T-helper 2 cell treated with Interferon-gamma antibody and Interleukin-4, amounts not matched to agents 5 μg/mL and 100 μg/mL, for 36 hours (primary cell): ENCODE measurements at regions not wholly inside any gene's neighbourhood (a gene's known extent, or its start where the extent isn't known, plus 50 kb on each side); places are given as distances from the start of the nearest gene placed in this dataset.

Source experiments
- DNase-seq: peaks from one replicate; pipeline ENCODE4 v3.0.0; 2021; ENCODE audit warnings: low spot score
- H3K27ac Mint-ChIP-seq: one replicate; pipeline ENCODE4 v1.8.0; 2021; ENCODE audit warnings: mild to moderate bottlenecking, mixed read lengths
- H3K27me3 Mint-ChIP-seq: one replicate; pipeline ENCODE4 v1.8.0; 2021; ENCODE audit warnings: low read depth, mixed read lengths
- H3K36me3 Mint-ChIP-seq: one replicate; pipeline ENCODE4 v1.8.0; 2021; ENCODE audit warnings: low read depth, mixed read lengths
- H3K4me1 Mint-ChIP-seq: one replicate; pipeline ENCODE4 v1.8.0; 2021; ENCODE audit warnings: low read depth, mixed read lengths
- H3K4me3 Mint-ChIP-seq: one replicate; pipeline ENCODE4 v1.8.0; 2022; ENCODE audit warnings: mild to moderate bottlenecking, moderate library complexity, mixed read lengths
- H3K9me3 Mint-ChIP-seq: one replicate; pipeline ENCODE4 v1.8.0; 2021; ENCODE audit warnings: mixed read lengths

DNA sequence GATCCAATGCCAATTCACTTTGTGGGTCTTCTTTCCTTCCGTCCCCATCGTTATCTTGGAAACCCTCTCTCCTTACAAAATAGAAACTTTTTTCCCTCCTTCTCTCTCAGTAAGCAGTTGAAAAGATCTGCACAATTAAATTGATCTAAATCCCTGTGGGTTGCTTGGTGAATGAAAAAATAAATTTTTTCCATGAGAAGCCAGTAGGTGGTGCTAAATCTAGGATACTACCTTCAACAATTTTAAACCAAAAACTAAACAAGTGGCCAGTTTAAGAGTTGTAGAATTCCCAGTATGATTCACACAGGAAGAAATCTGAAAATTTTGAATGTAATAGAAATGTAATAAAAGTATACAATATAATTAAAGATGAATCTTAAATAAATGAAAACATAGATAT is 990.3 kb upstream of the ZNF722 start:
- no peak overlapping the region for H3K27ac Mint-ChIP-seq
- H3K4me1 Mint-ChIP-seq, result no peaks in the 10 kb centered on the region
- H3K27me3 Mint-ChIP-seq, result no peaks in the 10 kb centered on the region
- no peaks in the 10 kb centered on the region for H3K36me3 Mint-ChIP-seq
- H3K4me3 Mint-ChIP-seq, result no peak overlapping the region
- H3K9me3 Mint-ChIP-seq, result peaks cover 41% of the 10 kb centered on the region
- no peak for DNase-seq

DNA sequence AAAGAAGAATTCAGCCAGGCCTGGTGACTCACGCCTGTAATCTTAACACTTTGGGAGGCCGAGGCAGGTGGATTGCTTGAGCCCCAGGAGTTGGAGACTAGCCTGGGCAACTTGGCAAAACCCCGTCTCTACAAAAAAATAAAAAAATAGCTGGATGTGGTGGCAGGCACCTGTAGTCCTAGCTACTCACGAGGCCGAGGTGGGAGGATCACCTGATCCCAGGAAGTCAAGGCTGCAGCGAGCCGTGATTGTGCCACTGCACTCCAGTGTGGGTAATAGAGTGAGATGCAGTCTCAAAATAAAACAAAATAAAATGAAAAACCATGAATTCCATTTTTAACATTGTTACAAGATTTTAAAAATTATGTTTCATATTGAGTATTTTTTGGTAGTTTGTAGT is 988.9 kb upstream of the ZNF722 start:
- Mint-ChIP-seq H3K27me3 (no peaks in the 10 kb centered on the region), H3K9me3 (peaks cover 47% of the 10 kb centered on the region), H3K4me1 (no peaks in the 10 kb centered on the region), H3K27ac (no peak overlapping the region), H3K4me3 (no peak overlapping the region), H3K36me3 (no peaks in the 10 kb centered on the region)
- DNase-seq, result no peak

DNA sequence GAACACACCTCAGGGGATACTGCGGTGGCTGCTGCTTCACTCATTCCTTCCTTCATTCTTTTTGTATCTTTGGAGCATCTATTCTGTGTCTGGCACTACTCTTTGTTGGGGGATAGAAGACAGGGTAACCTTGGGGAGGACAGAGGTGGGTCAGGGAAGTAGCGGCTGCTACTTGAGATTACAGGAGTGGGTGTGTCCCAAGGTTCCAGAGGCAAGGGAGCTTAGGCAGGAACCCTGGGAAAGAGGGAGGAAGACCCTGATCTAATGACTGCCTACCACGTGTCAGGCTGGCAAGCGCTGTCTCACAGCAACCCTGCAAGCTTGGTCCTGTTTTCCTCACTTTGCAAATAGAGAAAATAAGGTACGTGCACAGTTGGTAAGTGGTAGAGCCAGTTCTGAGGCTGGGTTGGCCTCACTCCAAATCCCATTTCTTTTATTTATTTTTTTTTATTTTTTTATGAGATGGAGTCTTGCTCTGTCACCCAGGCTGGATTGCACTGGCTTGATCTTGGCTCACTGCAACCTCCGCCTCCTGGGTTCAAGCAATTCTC is 985.9 kb upstream of the ZNF722 start:
- Mint-ChIP-seq H3K9me3 (peaks cover 41% of the 10 kb centered on the region), H3K27me3 (no peaks in the 10 kb centered on the region), H3K4me1 (no peaks in the 10 kb centered on the region), H3K4me3 (no peak overlapping the region), H3K36me3 (no peaks in the 10 kb centered on the region), H3K27ac (no peak overlapping the region)
- no peak for DNase-seq

DNA sequence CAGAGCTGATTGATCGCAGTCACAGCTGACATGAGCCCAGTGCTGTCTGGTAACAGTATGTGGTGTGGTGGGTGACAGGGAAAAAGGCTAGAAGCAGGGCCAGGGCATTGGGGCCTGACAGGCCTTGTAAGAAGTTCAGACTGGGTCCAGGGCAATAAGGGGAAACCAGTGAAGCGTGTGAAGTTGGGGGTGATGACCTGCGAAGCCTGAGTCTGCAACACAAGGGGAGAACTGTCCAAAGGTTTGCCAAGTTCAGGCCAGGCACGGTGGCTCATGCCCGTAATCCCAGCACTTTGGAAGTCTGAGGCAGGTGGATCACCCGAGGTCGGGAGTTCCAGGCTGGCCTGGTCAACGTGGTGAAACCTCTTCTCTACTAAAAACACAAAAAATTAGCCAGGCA is 983.9 kb upstream of the ZNF722 start:
- no peaks in the 10 kb centered on the region for H3K36me3 Mint-ChIP-seq
- DNase-seq, result no peak
- peaks cover 41% of the 10 kb centered on the region for H3K9me3 Mint-ChIP-seq
- no peak overlapping the region for H3K27ac Mint-ChIP-seq
- no peaks in the 10 kb centered on the region for H3K4me1 Mint-ChIP-seq
- no peak overlapping the region for H3K4me3 Mint-ChIP-seq
- no peaks in the 10 kb centered on the region for H3K27me3 Mint-ChIP-seq

DNA sequence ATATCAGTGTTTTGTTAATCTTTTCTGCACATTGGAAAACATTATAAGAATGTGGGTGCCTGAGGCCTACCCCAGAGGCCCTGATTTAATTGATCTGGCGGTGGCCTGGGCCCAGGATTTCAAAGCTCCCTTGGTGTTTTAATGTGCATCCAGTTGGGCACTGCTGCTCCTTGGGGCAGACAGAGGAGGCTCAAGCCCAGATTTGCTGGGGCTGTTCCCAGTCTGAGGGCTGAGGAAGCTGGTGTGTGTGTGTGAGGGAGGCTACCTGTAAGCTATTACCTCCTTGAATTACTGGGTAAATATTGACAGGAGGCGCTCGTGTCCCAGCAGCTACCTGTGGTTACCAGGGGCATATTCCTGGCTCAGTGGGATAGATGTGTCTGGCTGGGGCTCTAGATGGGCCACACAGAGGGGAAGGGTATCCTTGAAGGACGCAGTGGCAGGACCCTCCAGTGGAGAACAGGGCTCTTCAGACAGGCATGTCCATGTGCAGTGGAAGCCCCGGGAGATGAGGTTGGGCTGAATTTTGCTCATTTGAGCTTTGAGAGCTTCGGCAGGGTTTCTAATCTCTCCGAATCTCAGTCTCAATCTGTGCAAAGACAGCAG is 975.4 kb upstream of the ZNF722 start:
- Mint-ChIP-seq H3K4me1 (no peaks in the 10 kb centered on the region), H3K27ac (no peak overlapping the region), H3K4me3 (no peak overlapping the region), H3K9me3 (peaks cover 47% of the 10 kb centered on the region), H3K27me3 (no peaks in the 10 kb centered on the region), H3K36me3 (no peaks in the 10 kb centered on the region)
- no peak for DNase-seq

DNA sequence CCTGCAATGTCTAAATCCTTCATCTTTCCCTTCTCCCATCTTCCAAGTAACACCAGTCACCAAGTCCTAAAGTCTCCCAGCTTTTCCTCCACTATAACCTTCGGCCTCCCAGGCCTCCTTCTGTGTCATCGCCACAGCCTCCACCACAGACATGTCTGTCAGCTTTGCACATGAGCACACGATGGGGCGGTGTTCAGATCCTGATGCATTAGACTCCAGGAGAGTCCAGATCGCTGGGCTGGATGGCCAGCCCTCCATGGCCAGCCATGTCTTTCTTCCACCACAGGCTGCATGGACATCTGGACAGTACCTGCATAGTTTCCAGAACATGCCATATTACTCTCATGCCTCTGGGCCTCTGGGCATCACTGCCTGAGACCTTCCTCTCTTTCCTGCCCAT is 974.2 kb upstream of the ZNF722 start:
- no peaks in the 10 kb centered on the region for H3K4me1 Mint-ChIP-seq
- H3K27ac Mint-ChIP-seq, result no peak overlapping the region
- H3K27me3 Mint-ChIP-seq, result no peaks in the 10 kb centered on the region
- H3K9me3 Mint-ChIP-seq, result peaks cover 50% of the 10 kb centered on the region
- H3K4me3 Mint-ChIP-seq, result no peak overlapping the region
- no peaks in the 10 kb centered on the region for H3K36me3 Mint-ChIP-seq
- DNase-seq, result no peak

DNA sequence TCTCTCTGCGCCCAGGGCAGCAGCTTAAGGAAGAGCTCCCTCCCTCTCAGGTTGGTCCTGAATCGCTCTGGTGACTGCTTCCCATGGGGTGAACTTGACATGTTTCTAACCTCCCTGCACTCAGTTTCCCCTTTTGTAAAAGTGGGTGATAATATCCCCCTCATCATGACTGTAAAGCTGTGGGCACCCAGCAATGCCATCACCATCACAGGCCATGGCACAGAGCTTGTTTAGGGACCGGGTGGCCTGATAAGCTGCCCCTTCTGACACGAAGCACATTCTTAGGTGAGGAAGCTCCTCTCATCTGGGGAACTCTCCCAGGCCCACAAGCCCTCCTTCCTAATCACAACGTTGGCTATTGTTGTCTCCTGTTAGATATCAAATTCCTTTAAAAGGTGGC is 972.8 kb upstream of the ZNF722 start:
- H3K36me3 Mint-ChIP-seq, result no peaks in the 10 kb centered on the region
- no peaks in the 10 kb centered on the region for H3K27me3 Mint-ChIP-seq
- H3K4me3 Mint-ChIP-seq, result no peak overlapping the region
- H3K9me3 Mint-ChIP-seq, result peaks cover 57% of the 10 kb centered on the region
- no peak for DNase-seq
- H3K4me1 Mint-ChIP-seq, result no peaks in the 10 kb centered on the region
- H3K27ac Mint-ChIP-seq, result no peak overlapping the region

DNA sequence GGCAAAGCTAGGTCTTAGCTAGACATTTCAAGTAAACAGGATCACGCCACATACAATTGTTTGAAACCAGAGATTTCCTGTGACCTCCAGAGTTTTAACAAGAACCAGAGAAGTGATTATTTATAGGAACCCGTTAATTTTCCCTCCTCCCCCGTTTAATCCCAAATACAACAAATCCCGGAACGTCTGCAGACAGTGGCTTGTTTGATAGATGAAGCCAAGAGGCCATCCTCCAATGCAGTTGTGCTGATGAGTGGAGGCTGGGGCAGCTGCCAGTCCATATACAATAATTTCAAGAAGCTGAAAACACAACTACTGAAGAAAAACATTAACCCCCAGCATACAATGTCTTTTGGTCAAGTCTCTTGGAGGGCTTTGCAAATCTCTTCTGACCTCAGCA is 971.6 kb upstream of the ZNF722 start:
- no peaks in the 10 kb centered on the region for H3K4me1 Mint-ChIP-seq
- no peak overlapping the region for H3K27ac Mint-ChIP-seq
- H3K27me3 Mint-ChIP-seq, result no peaks in the 10 kb centered on the region
- H3K36me3 Mint-ChIP-seq, result no peaks in the 10 kb centered on the region
- no peak overlapping the region for H3K4me3 Mint-ChIP-seq
- peaks cover 66% of the 10 kb centered on the region for H3K9me3 Mint-ChIP-seq
- no peak for DNase-seq

DNA sequence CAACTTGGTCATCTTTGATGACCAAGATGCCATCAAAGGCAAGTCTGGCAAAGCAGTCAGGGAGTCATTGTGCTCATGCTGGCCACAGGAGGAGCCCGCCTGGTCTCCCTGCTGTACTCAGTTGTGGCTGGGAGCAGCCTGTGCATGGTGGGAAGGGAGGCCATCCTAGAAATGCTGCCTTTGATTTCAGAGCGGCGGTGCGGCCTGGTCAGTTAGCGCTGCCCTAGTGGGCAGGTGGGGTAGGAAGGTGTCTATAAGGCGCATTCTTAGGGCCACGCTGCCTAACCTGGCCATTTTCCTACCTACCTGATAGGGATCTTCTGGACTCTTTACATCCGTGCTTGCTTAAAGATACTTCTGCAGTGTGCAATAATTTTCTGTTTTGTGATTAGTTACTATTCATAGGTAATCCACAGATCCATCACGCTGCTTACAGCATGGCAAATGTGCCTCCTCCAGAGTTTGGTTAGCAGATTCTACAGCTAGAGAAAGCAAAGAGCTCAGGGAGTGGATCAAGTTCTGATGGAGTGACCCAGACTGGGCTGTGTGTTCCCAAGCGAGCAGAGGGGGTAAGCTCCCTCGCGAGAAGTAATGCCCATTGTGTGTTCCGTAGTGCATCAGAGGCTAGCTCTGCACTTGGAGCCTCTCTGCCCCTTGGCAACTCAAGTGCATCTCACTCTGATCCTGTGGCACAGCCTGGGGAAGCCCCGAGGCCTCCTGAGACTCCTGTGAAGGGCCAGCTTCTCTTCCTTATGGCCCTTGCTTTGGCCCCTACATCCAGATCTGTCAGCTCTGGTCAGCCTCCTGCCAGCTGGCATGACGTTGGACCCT is 970.1 kb upstream of the ZNF722 start:
- no peak overlapping the region for H3K4me3 Mint-ChIP-seq
- no peak for DNase-seq
- H3K9me3 Mint-ChIP-seq, result peaks cover 65% of the 10 kb centered on the region
- no peaks in the 10 kb centered on the region for H3K4me1 Mint-ChIP-seq
- H3K27ac Mint-ChIP-seq, result no peak overlapping the region
- no peaks in the 10 kb centered on the region for H3K36me3 Mint-ChIP-seq
- no peaks in the 10 kb centered on the region for H3K27me3 Mint-ChIP-seq

DNA sequence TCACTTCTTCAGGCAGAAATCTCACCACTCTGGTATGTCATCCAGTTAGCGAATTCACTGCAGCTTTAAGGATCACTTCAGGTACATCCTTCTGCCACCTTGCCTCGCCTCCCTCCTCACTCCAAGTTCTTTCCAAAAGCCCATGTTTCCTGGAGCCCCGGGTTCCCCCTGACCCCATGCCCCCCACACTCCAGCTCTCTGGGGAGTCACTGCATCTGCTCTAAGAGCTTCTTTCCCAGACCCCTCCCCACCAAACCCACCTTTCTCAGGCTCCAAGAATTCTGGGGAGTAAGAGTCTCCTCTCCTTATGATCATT is 969.5 kb upstream of the ZNF722 start:
- Mint-ChIP-seq H3K4me1 (no peaks in the 10 kb centered on the region), H3K27ac (no peak overlapping the region), H3K9me3 (peaks cover 64% of the 10 kb centered on the region), H3K36me3 (no peaks in the 10 kb centered on the region), H3K4me3 (no peak overlapping the region), H3K27me3 (no peaks in the 10 kb centered on the region)
- no peak for DNase-seq

DNA sequence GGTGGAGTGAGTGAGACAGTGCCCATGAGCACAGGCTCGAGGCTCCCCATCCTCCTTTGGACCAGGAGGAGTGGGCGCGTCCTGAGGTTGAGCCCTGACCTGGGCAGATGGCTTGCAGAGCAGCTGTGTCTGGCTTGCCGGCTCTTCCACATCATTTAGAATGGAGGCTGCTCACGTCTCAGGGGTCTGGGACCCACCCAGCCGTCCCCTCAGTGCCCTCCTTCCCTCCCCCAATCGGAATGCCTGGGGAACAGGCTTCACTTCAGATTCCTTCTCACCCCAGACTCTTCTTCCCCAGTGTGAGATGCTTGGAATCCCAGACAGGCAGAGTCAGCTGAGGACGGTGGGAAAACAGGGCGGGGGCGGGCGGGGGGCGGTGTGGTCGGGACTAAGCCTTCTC is 968.6 kb upstream of the ZNF722 start:
- Mint-ChIP-seq H3K9me3 (peaks cover 60% of the 10 kb centered on the region), H3K36me3 (no peaks in the 10 kb centered on the region), H3K4me1 (no peaks in the 10 kb centered on the region), H3K27me3 (no peaks in the 10 kb centered on the region), H3K4me3 (no peak overlapping the region), H3K27ac (no peak overlapping the region)
- DNase-seq, result no peak

DNA sequence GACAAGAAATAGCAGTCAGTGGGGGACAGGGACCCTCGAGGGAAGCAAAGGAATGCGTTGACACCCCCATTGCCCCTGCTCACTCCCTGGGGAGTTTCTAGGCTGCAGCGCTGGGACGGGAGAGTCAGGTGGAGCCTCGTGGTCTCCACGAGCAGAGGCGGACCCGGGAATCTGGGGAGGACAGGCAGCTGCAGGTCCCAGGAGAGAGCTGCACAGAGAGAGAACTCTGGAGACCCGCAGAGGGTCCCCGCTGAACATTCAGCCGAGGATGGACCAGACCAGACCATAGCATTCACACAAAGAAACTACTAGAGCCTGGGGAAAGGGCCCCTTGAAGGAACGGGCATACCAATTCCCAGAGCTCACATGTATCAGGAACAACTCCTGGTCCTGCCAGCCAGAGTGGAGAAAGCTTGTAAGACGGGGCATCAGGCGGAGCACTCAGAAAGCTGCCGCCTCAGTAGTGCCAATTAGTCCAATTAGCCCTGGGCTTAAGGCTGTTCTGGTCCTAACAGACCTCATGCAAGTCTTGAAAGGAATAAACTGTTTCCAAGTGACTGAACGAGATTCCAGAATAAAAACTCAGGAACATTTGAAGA is 966.7 kb upstream of the ZNF722 start:
- Mint-ChIP-seq H3K4me3 (no peak overlapping the region), H3K27me3 (no peaks in the 10 kb centered on the region), H3K4me1 (no peaks in the 10 kb centered on the region), H3K36me3 (no peaks in the 10 kb centered on the region), H3K27ac (no peak overlapping the region), H3K9me3 (peaks cover 63% of the 10 kb centered on the region)
- no peak for DNase-seq

DNA sequence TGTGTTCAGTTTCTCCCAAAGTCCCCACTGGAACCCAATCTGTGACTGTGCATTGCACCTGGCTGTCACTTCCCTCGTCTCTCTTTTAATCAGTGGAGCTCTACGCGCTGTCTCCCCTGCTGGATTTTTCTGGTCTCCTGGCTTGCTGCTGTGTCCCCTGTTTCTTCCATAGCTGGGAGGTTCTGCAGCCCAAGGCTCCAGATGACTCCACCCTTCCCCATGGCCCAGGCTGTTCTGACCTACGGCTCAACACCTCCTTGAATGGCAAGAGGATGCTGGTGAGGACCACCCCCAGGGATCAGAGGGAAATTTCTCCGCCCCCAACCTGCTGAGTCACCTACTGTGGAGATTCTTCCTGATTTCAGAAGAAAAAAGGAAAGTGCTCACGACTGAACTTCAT is 961.4 kb upstream of the ZNF722 start:
- H3K36me3 Mint-ChIP-seq, result no peaks in the 10 kb centered on the region
- H3K27ac Mint-ChIP-seq, result no peak overlapping the region
- no peak overlapping the region for H3K4me3 Mint-ChIP-seq
- no peaks in the 10 kb centered on the region for H3K4me1 Mint-ChIP-seq
- no peak for DNase-seq
- H3K27me3 Mint-ChIP-seq, result no peaks in the 10 kb centered on the region
- peaks cover 76% of the 10 kb centered on the region for H3K9me3 Mint-ChIP-seq

DNA sequence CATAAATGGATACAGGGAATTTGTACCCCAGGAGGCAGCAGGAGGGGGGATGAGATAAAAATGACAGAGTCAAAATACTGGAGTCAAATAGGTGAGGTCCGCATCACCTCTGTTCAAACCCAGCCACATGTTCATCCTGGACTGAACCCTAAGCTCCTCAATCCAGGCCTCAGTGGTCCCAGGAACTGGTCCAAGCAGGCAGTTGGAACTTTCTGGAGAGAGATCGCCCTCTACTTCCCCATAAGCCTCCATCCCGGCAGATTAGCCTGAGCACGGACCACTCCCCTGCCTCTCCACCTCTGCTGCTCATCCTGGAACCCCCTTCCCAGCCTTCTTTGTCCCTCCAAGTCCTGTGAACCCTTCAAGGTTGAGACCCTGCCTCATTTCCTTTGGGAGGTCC is 959.7 kb upstream of the ZNF722 start:
- H3K36me3 Mint-ChIP-seq, result peaks cover 2% of the 10 kb centered on the region
- no peak overlapping the region for H3K27ac Mint-ChIP-seq
- no peak for DNase-seq
- no peak overlapping the region for H3K4me3 Mint-ChIP-seq
- H3K27me3 Mint-ChIP-seq, result no peaks in the 10 kb centered on the region
- H3K9me3 Mint-ChIP-seq, result peaks cover 76% of the 10 kb centered on the region
- no peaks in the 10 kb centered on the region for H3K4me1 Mint-ChIP-seq
